NCI-H2227 treated with DMSO at 0.1 percent for 48 hours (cell line): ENCODE measurements at regions not wholly inside any gene's neighbourhood (a gene's known extent, or its start where the extent isn't known, plus 50 kb on each side); places are given as distances from the start of the nearest gene placed in this dataset.
A peak's percentile ranks its signal among the peaks of the same experiment; 100 is the strongest.
"Not testable (repeated sequence)": the region's sequence is repeated elsewhere in the genome, so short reads cannot be mapped to it uniquely, and the experiment has no call there.

Source experiments
- DNase-seq: peaks from one replicate; lab custom pipeline; 2025; lab: John Stamatoyannopoulos, UW

DNA sequence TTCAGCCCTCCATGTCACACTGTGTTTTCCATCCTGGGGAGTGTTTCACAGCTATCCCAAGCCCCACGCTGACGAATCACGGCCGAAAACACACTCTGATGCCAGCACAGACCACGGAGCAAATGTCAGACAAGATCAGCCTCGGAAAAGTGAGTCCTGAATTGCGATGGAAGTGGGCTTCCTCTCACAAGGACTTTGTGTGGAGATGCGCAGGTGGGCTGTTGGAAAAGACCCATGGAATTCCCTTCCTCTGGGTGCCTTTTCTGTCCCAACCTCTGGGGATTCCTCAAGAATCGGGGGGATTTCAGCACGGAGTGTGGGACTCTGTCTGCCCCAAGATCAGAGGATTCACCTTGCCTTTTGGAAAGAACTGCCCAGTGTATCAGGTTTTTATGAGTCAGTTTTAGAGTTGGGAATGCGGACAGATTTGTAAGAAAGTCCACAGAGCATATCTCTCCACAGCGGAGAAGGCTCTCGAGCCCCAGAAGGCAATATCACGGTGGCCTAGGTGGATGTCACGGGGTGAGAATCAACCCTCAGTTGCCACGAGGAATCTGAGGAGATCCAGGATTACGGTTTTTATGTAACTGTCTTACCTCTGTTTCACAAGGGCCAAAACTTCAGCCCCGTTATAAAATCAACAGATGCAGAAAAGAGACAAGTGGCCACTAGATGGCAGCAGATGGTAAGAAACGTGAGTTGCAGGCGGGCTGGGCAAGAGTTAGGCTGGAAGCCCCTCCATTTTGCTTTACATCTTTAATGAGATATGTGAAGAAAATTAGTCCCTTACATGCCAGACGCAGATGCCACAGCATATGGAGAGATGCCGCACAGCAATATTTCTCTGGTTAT lies 201.9 kb downstream of the DAD1 start:
- DNase-seq: peak; percentile 88

DNA sequence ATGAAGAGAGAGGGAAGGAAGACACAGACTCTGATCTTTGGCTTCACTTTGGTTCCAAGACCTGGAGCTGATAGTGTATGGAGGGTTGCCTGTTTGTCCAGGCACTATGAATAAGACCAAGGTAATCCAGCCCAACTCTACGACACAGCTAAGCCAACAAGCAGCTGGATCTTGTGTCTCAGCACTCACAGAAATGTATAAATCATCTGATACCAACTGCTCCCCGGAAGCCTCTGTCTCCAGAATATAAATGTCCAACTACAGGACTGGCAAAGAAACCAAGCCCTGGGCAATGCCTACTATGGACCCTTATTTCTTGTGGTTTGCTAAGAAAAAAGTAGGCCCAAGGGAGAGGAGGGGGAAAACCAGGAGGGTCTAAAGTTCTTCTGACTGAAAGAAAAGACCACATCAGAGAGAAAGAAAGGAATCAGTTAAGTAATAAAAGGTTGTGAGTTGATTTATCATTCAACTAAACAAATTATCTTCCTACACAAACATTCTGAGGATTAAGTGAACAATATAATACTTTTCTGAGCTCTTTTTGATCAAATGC lies 204.0 kb downstream of the DAD1 start:
- no peak for DNase-seq

- no peak for DNase-seq
These were observed 204.9 kb downstream of the DAD1 start for GRCh38 chr14:22384167-22384549.

DNA sequence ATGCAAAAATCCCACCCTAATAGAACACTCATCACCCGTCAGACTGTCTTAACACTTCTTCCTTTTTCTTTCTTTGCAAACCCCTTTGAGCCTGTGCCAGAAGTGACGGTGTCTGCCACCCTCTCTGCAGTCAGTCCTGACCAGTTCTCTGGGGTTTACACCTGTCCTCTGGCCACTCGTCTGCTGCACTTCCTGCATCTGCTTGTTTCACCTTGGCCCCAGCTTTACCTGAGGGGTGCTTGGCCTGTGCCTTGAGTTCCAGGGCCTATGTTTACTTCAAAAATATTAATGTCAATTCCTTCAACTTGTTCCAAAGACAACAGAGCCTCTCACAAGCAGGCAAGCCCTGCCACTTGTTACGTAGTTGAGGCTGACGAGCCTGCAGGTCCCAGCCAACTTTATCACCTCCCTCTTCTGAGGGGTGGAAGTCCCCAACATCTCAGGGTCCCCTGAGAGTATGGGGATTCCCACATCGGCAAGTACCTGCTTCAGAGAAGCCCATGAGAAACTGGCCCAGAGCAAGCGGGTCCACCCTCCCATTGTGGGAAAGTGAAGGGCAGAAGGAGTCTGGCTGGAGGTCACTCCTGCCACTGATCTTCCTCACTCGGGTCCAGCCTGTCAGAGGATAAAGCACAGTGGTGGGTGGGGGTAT lies 205.4 kb downstream of the DAD1 start:
- no peak for DNase-seq

DNA sequence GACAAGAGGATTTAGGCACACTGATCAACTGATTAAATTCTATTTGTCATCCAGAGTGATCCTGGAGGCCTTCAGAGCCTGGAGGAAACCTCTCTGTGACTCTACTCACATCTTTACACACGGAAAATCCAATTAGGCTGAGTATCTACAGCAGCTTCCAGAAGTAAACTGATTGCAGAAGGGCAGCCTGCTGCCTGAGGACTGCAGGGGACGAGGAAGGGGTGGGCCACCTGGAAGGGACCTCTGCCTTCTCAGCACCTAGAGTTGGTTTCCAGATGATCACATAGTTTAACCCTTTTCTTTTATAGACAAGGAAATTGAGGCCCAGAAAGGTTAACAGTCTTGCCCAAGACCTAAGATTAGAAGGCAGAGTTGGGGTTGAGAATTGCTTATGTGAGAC lies 206.1 kb downstream of the DAD1 start:
- DNase-seq: no peak

GRCh38 chr14:22382395-22382794 lies 206.6 kb downstream of the DAD1 start:
- no peak for DNase-seq

DNA sequence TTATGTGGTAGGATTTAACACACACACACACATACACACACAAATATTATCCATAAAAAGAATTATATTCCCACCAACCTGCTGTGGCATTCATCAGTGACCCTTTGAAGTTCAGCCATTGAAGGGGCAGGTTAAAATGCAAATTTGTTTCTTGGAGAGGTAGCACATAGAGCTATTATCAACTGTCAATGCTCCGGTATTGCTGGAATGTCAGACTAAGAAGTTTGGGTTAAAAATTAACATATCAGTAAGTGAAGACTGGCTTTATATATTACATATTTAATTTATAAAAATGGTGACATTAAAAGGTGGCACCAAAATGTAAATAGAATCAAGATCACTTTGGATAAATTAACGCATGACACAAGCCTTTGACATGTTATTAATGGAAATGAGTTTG lies 207.3 kb downstream of the DAD1 start:
- no peak for DNase-seq

- DNase-seq: no peak
These were observed 207.6 kb downstream of the DAD1 start for GRCh38 chr14:22381408-22381760.

GRCh38 chr14:22380571-22381407 lies 208.2 kb downstream of the DAD1 start:
- DNase-seq: no peak

- no peak for DNase-seq
These were observed 209.3 kb downstream of the DAD1 start for GRCh38 chr14:22379727-22380126.

DNA sequence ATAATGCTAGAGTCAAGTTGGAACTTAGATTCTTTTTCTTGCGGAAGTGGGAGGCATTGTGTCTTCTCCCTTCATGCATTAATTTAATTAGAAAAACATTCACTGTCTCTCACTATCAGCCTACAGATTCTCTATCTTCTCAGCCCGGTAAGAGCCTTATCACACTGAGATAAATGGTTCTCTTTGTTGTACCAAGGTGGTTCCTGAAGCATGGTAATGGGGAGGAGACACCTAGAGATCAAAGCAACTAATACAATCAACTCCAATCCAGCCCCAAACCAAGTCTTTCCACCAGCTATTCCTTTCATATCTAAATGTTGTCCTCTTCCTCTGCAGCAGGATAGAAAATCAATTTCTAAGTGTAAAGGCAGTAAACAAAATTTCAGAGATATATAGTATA lies 210.8 kb downstream of the DAD1 start:
- no peak for DNase-seq

DNA sequence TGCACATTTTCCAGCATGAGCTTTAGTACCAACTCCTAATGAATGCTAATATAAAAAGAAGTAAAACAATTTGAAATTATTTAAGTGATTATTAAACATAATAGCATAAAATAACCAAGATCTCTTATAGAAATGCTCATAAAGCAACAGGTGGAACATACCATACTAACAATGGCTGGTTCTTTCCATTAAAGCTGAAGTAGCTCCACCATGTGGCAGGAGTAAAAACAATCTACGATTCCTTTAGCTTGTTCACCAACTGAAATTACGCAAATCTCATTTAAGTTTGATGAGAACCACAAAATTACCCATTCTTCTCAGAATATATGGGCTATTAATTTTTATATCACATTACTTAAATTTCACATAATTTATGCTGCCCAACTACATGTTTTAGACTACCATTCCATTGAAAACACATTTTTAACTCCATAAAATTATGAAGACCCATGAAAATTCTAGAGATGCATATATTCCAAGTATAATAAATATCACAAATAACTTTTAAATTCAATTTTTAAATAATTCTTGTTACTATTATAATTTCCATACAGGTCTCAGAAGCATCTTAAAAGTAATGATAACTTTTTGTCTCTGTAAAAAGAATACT lies 213.6 kb downstream of the DAD1 start:
- peak; percentile 62 for DNase-seq

DNA sequence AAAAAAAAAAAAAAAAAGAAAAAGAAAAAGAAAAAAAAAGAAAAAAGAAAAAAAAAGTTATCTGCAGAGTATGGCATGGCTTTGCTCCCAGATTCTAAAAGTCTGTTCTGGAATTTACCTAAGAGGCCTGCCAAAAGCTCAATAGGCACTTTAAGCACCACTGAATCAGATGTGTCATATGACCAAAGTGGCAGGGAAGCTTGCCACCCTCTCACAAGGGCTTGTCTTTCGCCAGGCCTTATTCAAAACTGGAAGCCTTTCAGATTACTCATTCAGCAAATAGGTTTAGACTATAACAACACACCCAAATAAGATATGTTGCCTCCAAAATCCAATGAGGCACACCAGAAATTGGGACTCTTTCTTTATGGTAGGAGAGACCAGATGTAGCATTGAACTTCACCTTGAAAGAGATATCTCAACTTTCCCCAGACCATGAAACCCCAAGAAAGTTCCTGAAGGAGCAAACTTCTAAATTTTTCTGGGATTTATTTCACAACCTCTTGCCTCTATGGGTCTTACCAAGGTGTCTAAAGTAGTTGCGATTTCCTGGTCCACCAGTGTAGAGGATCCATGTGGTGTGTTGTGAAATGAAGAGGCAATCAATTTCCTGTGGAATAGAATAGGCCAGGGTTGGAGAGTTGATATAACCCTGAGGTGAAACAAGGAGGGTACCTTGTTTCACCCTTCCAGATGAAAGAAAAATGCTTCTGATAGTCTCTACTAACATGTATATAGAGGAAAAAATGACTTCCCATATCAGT lies 218.8 kb downstream of the DAD1 start:
- DNase-seq: no peak

- no peak for DNase-seq
These were observed 230.3 kb downstream of the DAD1 start for GRCh38 chr14:22358726-22359125.

- DNase-seq: not testable (repeated sequence)
These were observed 239.7 kb downstream of the DAD1 start for GRCh38 chr14:22349281-22349680.

GRCh38 chr14:22344673-22345072 lies 244.4 kb downstream of the DAD1 start:
- DNase-seq: no peak

DNA sequence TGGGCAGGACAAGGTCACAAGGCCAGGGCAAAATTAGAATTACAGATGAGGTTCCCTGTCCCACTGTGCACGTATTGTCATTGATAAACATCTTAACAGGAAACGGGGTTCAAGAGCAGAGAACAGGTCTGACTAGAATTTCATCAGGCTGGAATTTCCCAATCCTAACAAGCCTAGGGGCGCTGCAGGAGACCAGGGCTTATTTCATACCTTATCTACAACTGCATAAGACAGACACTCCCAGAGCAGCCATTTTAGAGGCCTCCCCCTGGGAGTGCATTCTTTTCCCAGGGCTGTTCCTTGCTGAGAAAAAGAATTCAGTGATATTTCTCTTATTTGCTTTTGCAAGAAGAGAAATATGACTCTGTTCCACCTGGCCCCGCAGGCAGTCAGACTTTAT lies 244.8 kb downstream of the DAD1 start:
- not testable (repeated sequence) for DNase-seq

DNA sequence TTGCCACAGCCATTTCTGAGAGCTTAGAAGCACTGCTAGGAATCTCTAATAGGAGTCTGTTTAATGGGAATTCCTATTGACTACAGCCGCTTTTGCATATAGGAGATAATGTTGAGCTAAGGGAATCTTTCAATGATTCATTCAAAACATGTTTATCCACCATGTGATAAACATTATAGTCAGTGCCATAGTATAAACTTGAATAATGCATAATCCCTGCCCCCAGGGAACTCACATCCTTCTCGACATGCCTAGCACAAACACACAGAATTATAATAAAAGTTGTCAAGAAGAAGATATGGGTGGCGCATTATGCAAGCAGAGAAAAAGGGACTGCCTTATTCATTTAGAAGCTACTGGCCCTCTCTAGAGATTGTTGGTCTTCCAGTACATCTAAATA lies 248.0 kb downstream of the DAD1 start:
- no peak for DNase-seq

DNA sequence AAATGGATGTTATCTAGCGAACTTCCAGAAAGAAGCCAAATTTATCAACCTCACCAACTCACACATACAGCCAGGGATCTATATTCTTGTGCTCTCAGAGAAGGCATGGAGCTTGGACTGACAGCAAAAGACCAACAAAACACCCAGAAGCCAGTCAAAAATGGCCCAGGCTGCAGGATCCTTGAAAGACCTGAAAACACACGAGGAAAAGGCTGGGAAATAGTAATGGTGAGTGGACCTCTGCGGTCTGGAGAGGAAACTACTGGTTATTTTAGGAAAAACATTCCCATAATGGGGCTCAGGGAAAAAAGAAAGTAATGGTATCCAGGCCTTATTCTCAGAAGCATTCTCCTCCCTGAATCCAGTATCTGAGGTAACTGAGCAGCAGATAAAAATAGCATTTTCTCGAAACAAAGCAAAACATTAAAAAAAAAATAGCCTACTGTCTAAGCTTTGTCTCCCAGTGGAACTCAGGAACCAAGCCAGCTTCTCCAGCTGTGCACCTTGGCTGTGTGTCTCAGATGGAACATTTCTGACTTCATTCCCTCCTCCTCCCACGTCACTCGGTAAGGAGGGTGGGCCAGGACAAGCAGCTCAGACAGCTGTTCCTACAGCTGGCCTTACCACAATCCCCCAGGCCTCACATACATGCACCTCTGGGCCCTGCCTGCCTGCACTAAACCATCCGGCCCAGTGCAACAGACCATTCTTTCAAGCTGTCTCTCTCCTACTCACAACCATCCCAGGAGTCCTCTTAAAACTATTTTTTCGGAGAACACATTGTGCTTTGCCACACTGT lies 249.9 kb downstream of the DAD1 start:
- DNase-seq: no peak

GRCh38 chr14:22338381-22338780 lies 250.6 kb downstream of the DAD1 start:
- no peak for DNase-seq

GRCh38 chr14:22337938-22338337 lies 251.1 kb downstream of the DAD1 start:
- DNase-seq: no peak
